NCI-H1694 (cell line): ENCODE measurements at regions not wholly inside any gene's neighbourhood (a gene's known extent, or its start where the extent isn't known, plus 50 kb on each side); places are given as distances from the start of the nearest gene placed in this dataset.

ENCODE experiments used
- DNase-seq: peaks from one replicate; lab custom pipeline; 2025; lab: John Stamatoyannopoulos, UW

DNA sequence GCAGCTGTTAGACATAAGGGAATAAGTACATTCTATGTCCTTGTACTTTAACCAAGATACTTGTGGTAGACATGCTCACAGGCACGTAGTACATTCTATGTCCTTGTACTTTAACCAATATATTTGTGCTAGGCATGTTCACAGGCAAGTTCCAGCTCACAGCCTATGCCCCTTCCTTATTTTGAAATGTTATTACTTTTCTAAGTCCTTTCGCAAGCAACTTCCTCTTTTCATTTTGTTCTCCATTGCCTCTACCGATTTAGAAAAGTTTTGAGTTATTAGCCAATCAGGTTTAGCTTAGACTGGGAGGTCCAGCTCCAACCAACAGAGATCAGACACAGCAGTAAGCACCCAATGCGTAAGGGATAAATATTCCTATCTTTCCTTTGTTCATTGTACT is 60.1 kb upstream of the NUDT7 start:
- DNase-seq, result no peak

DNA sequence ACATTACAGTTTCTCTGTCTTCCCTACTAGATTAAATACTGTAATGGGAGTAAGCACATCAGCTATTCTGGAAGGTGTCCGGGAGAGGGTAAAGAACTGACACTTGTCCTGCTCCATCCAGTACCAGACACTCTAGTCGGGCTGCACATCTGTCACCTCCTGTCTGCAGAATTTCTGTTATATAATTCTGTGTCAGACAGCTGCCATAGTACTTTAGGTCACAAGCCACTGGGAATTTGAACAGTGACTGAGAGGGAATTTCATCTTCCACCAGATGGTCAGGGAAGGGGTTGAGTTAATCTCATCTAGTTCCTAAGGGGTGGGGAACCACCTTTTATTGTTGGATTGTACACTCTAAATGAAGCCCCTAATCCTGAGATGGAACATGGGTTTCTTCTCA is 58.6 kb upstream of the NUDT7 start:
- no peak for DNase-seq

DNA sequence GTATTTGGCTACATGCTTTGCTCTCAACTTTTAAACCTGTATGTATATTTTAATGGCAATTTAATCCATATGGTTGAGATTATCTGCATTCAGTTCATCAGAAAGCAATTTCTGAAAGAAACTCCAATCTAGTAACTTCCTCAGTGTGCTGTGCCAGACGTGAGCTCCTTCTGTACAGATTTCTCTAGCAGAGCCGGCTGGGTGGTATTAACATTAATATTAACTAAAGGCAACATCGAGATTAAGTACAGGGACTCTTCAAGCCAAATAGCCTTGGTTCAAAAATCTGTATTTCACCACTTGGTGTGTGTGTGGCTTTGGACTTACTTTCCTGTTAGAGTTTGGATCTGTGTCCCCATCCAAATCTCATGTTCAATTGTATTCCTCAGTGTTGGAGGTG is 55.5 kb upstream of the NUDT7 start:
- DNase-seq, result no peak

DNA sequence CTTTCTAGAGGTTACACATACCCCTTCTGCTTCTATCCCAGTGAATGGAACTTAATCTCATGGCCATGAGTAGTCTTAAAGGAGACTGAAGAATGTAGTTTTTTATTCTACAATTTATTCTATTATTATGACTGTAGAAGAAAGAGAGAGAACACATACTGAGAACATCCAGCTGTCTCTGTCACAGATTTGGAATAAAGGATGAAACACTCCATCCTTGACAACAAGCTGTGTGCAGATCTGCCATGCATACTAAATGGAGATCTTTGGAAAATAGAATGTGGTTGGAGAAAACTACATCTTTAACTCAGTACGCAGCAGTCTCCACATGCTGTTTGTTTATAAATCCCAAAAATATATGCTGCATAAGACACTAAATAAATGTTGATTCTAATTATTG is 54.1 kb upstream of the NUDT7 start:
- DNase-seq, result no peak

DNA sequence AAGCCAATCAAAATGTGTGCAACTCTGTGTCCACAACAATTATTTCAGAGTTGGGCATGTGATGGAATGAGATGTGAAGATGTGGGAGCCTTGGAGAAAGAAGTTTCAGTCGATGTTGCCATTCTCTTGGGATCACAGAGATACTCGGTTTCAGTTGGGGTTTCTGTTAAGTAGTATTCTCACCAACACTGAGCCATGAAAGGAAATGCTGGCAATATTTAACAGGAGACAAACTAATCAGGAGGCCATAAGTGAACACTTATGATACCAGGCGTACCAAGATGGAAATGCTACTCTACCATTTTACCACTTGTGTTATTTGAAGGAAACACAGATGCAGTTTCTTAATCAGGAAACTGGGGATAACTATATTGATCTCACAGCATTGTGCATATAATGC is 53.3 kb upstream of the NUDT7 start:
- no peak for DNase-seq
